Right lung (tissue), 2 donors: ENCODE measurements at regions not wholly inside any gene's neighbourhood (a gene's known extent, or its start where the extent isn't known, plus 50 kb on each side); places are given as distances from the start of the nearest gene placed in this dataset.
"Not testable (repeated sequence)": the region's sequence is repeated elsewhere in the genome, so short reads cannot be mapped to it uniquely, and the experiment has no call there.

Experiments used
- DNase-seq, 2 donors: peaks; one replicate each; pipeline ENCODE4 v3.0.0-alpha.2; 2013

GRCh38 chr14:84882830-84883229 lies 647.1 kb upstream of the FLRT2 start:
- DNase-seq: no peak

- DNase-seq: no peak
Observed at GRCh38 chr14:84885061-84885460, 644.9 kb upstream of the FLRT2 start.

GRCh38 chr14:84891404-84891803 lies 638.5 kb upstream of the FLRT2 start:
- no peak for DNase-seq

GRCh38 chr14:84894254-84894653 lies 635.7 kb upstream of the FLRT2 start:
- DNase-seq: no peak

- no peak for DNase-seq
Observed at GRCh38 chr14:84922370-84922769, 607.6 kb upstream of the FLRT2 start.

- DNase-seq: no peak
Observed at GRCh38 chr14:84926656-84927055, 603.3 kb upstream of the FLRT2 start.

- DNase-seq: peak; percentile 25 to 49
Observed at GRCh38 chr14:84927096-84927827, 602.7 kb upstream of the FLRT2 start.

- no peak for DNase-seq
Observed at GRCh38 chr14:84929086-84929485, 600.9 kb upstream of the FLRT2 start.

- DNase-seq: no peak
Observed at GRCh38 chr14:84929834-84930233, 600.1 kb upstream of the FLRT2 start.

- DNase-seq: no peak
Observed at GRCh38 chr14:84937016-84937415, 592.9 kb upstream of the FLRT2 start.

GRCh38 chr14:84937449-84937848 lies 592.5 kb upstream of the FLRT2 start:
- DNase-seq: no peak

- DNase-seq: not testable (repeated sequence)
Observed at GRCh38 chr14:84944901-84945300, 585.0 kb upstream of the FLRT2 start.

- no peak for DNase-seq
Observed at GRCh38 chr14:84959851-84960520, 570.0 kb upstream of the FLRT2 start.

GRCh38 chr14:84961637-84962036 lies 568.3 kb upstream of the FLRT2 start:
- DNase-seq: no peak

- peak; percentile 35 to 37 for DNase-seq
Observed at GRCh38 chr14:84963518-84963917, 566.4 kb upstream of the FLRT2 start.

GRCh38 chr14:84965279-84965678 lies 564.7 kb upstream of the FLRT2 start:
- no peak for DNase-seq

GRCh38 chr14:84969501-84969900 lies 560.4 kb upstream of the FLRT2 start:
- no peak for DNase-seq

- DNase-seq: peak in 1 of 2 donors; percentile 8
Observed at GRCh38 chr14:84975241-84975902, 554.6 kb upstream of the FLRT2 start.

GRCh38 chr14:84976805-84977204 lies 553.1 kb upstream of the FLRT2 start:
- no peak for DNase-seq

- no peak for DNase-seq
Observed at GRCh38 chr14:84987042-84987441, 542.9 kb upstream of the FLRT2 start.

- DNase-seq: no peak
Observed at GRCh38 chr14:84988357-84988756, 541.6 kb upstream of the FLRT2 start.

- DNase-seq: no peak
Observed at GRCh38 chr14:84991021-84991420, 538.9 kb upstream of the FLRT2 start.

GRCh38 chr14:84998216-84998615 lies 531.7 kb upstream of the FLRT2 start:
- no peak for DNase-seq
